ENCODE measurements at regions not wholly inside any gene's neighbourhood (a gene's known extent, or its start where the extent isn't known, plus 50 kb on each side); places are given as distances from the start of the nearest gene placed in this dataset.

- Histone ChIP-seq H3K9ac (ENCODE audit: low read length) (no peak overlapping the region), H3K4me3 (ENCODE audit: insufficient read depth, low read depth, low read length) (no peak overlapping the region), H3K27me3 (ENCODE audit: insufficient read depth, low read length) (no peaks in the 10 kb centered on the region), H2AFZ (ENCODE audit: low read depth, low read length) (no peak overlapping the region), H3K36me3 (ENCODE audit: insufficient read depth, low read length) (no peaks in the 10 kb centered on the region), H3K4me1 (ENCODE audit: insufficient read depth, low read length) (no peaks in the 10 kb centered on the region), H3K79me2 (ENCODE audit: insufficient read depth, low read length) (no peaks in the 10 kb centered on the region), H4K20me1 (ENCODE audit: insufficient read depth, low read length) (no peaks in the 10 kb centered on the region), H3K4me2 (ENCODE audit: low read length) (no peak overlapping the region), H3K27ac (ENCODE audit: low read depth, low read length) (no peak overlapping the region), H3K9me3 (ENCODE audit: insufficient read depth, low read depth, low read length) (no peaks in the 10 kb centered on the region)
- Mint-ChIP-seq H3K9me3 (ENCODE audit: unreplicated experiment) (peaks cover 14% of the 10 kb centered on the region), H3K27ac (ENCODE audit: unreplicated experiment) (no peak overlapping the region), H3K27me3 (ENCODE audit: low read depth, unreplicated experiment) (peaks cover 16% of the 10 kb centered on the region), H3K4me3 (ENCODE audit: unreplicated experiment) (no peak overlapping the region), H3K36me3 (ENCODE audit: low read depth, unreplicated experiment) (no peaks in the 10 kb centered on the region), H3K4me1 (ENCODE audit: low read depth, unreplicated experiment) (peaks cover 2% of the 10 kb centered on the region)
- DNase-seq (ENCODE audit: low read depth) (no peak), FAIRE-seq (no peak)
- TF ChIP-seq CTCF (IDR thresholded peaks at IDR 0.05; ENCODE audit: insufficient read depth, low read depth, low read length) (no peak), EZH2 (IDR thresholded peaks at IDR 0.05; ENCODE audit: insufficient read depth, low read length) (no peak)
Measured at GRCh38 chr20:60288945-60289344, 330.7 kb downstream of the CDH26 start.

DNA sequence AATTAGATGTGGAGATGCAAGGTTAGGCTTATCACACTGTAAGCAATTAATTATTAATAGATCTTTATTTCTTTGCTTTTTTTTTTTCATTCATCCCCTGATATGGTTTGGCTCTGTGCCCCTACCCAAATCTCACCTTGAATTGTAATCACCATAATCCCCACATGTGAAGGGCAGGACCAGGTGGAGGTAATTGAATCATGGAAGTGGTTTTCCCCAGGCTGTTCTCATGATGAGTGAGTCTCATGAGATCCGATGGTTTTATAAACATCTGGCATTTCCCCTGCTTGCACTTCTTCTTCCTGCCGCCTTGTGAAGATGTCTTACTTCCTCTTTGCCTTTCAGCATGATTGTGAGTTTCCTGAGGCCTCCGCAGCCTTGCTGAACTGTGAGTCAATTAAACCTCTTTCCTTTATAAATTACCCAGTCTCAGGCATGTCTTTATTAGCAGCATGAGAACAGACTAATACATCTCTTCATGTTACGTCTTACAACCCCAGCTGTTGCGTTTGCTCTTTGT, 333.8 kb downstream of the CDH26 start:
- no peaks in the 10 kb centered on the region for H3K79me2 ChIP-seq (ENCODE audit: insufficient read depth, low read length)
- H3K4me2 ChIP-seq (ENCODE audit: low read length) = no peak overlapping the region
- H3K27ac Mint-ChIP-seq (ENCODE audit: unreplicated experiment) = no peak overlapping the region
- H4K20me1 ChIP-seq (ENCODE audit: insufficient read depth, low read length) = no peaks in the 10 kb centered on the region
- DNase-seq (ENCODE audit: low read depth) (no peak), FAIRE-seq (no peak)
- no peak overlapping the region for H3K4me3 ChIP-seq (ENCODE audit: insufficient read depth, low read depth, low read length)
- H2AFZ ChIP-seq (ENCODE audit: low read depth, low read length) = no peak overlapping the region
- TF ChIP-seq EZH2 (IDR thresholded peaks at IDR 0.05; ENCODE audit: insufficient read depth, low read length) = no peak
- no peak for TF ChIP-seq CTCF (IDR thresholded peaks at IDR 0.05; ENCODE audit: insufficient read depth, low read depth, low read length)
- H3K9me3 Mint-ChIP-seq (ENCODE audit: unreplicated experiment) = peaks cover 10% of the 10 kb centered on the region
- H3K4me1 ChIP-seq (ENCODE audit: insufficient read depth, low read length) = no peaks in the 10 kb centered on the region
- H3K27me3 ChIP-seq (ENCODE audit: insufficient read depth, low read length) = no peaks in the 10 kb centered on the region
- no peaks in the 10 kb centered on the region for H3K36me3 Mint-ChIP-seq (ENCODE audit: low read depth, unreplicated experiment)
- H3K27ac ChIP-seq (ENCODE audit: low read depth, low read length) = no peak overlapping the region
- no peak overlapping the region for H3K9ac ChIP-seq (ENCODE audit: low read length)
- H3K36me3 ChIP-seq (ENCODE audit: insufficient read depth, low read length) = no peaks in the 10 kb centered on the region
- peaks cover 18% of the 10 kb centered on the region for H3K27me3 Mint-ChIP-seq (ENCODE audit: low read depth, unreplicated experiment)
- H3K4me1 Mint-ChIP-seq (ENCODE audit: low read depth, unreplicated experiment) = peaks cover 2% of the 10 kb centered on the region
- no peak overlapping the region for H3K4me3 Mint-ChIP-seq (ENCODE audit: unreplicated experiment)
- H3K9me3 ChIP-seq (ENCODE audit: insufficient read depth, low read depth, low read length) = no peaks in the 10 kb centered on the region

- Histone ChIP-seq H4K20me1 (ENCODE audit: insufficient read depth, low read length) (no peaks in the 10 kb centered on the region), H3K4me3 (ENCODE audit: insufficient read depth, low read depth, low read length) (no peak overlapping the region), H2AFZ (ENCODE audit: low read depth, low read length) (no peak overlapping the region), H3K4me2 (ENCODE audit: low read length) (no peak overlapping the region), H3K27ac (ENCODE audit: low read depth, low read length) (no peak overlapping the region), H3K27me3 (ENCODE audit: insufficient read depth, low read length) (no peaks in the 10 kb centered on the region), H3K79me2 (ENCODE audit: insufficient read depth, low read length) (no peaks in the 10 kb centered on the region), H3K9ac (ENCODE audit: low read length) (no peak overlapping the region), H3K4me1 (ENCODE audit: insufficient read depth, low read length) (no peaks in the 10 kb centered on the region), H3K9me3 (ENCODE audit: insufficient read depth, low read depth, low read length) (no peaks in the 10 kb centered on the region), H3K36me3 (ENCODE audit: insufficient read depth, low read length) (no peaks in the 10 kb centered on the region)
- peaks cover 8% of the 10 kb centered on the region for H3K9me3 Mint-ChIP-seq (ENCODE audit: unreplicated experiment)
- no peak overlapping the region for H3K4me3 Mint-ChIP-seq (ENCODE audit: unreplicated experiment)
- no peak overlapping the region for H3K27ac Mint-ChIP-seq (ENCODE audit: unreplicated experiment)
- FAIRE-seq (no peak), DNase-seq (ENCODE audit: low read depth) (no peak)
- H3K4me1 Mint-ChIP-seq (ENCODE audit: low read depth, unreplicated experiment) = no peaks in the 10 kb centered on the region
- H3K36me3 Mint-ChIP-seq (ENCODE audit: low read depth, unreplicated experiment) = no peaks in the 10 kb centered on the region
- peaks cover 17% of the 10 kb centered on the region for H3K27me3 Mint-ChIP-seq (ENCODE audit: low read depth, unreplicated experiment)
- TF ChIP-seq EZH2 (IDR thresholded peaks at IDR 0.05; ENCODE audit: insufficient read depth, low read length) (no peak), CTCF (IDR thresholded peaks at IDR 0.05; ENCODE audit: insufficient read depth, low read depth, low read length) (no peak)
Measured at GRCh38 chr20:60294632-60295031, 336.4 kb downstream of the CDH26 start.

Measured in astrocyte (in vitro differentiated cells and primary cell).